PC-9 (cell line): ENCODE measurements at regions not wholly inside any gene's neighbourhood (a gene's known extent, or its start where the extent isn't known, plus 50 kb on each side); places are given as distances from the start of the nearest gene placed in this dataset.

Experiments used
- BruUV-seq: library from RNA; stranded (reverse); fragments of 400-500 nt; replicated peaks from 2 replicates; lab custom pipeline; 2021; lab: Mats Ljungman, UMichigan
- CTCF ChIA-PET: fragments of 300-600 bp; sonication (Branson Sonifier 250); formaldehyde crosslinking; loops from one replicate; lab custom pipeline; 2022; ENCODE audit warnings: antibody characterized with exemption; lab: Charles Lee
- POLR2A ChIA-PET: fragments of 300-600 bp; sonication (Branson Sonifier 250); formaldehyde crosslinking; loops from one replicate; lab custom pipeline; 2022; ENCODE audit warnings: antibody characterized with exemption; ENCODE audit not compliant: unreplicated experiment; lab: Charles Lee
- DNase-seq, 2 experiments: peaks; one replicate each; pipeline versions ENCODE4 v3.0.0 to v3.0.0-alpha.2; 2015 to 2022; ENCODE audit warnings: mixed read lengths in 1 of 2
- H2AFZ ChIP-seq: fragments of 200-600 bp; sonication (generic); 2 replicates; pipeline ENCODE4 v1.8.1; 2017; ENCODE audit warnings: antibody characterized with exemption
- H3F3A ChIP-seq: fragments of 200-600 bp; sonication (generic); 2 replicates; pipeline ENCODE4 v1.8.1; 2017; ENCODE audit warnings: antibody characterized with exemption, mild to moderate bottlenecking, low read depth; ENCODE audit not compliant: insufficient read depth
- H3K27ac ChIP-seq: fragments of 200-600 bp; sonication (generic); 2 replicates; pipeline ENCODE4 v1.6.1; 2016; ENCODE audit warnings: mixed run types
- H3K27me3 ChIP-seq: fragments of 200-600 bp; sonication (generic); 2 replicates; pipeline ENCODE4 v1.6.1; 2016; ENCODE audit warnings: low read depth, mixed run types; ENCODE audit not compliant: insufficient read depth
- H3K36me3 ChIP-seq: fragments of 200-600 bp; sonication (generic); 2 replicates; pipeline ENCODE4 v1.6.1; 2016; ENCODE audit warnings: low read depth, mixed run types
- H3K4me1 ChIP-seq: fragments of 200-600 bp; sonication (generic); replicated peaks from 2 replicates; pipeline ENCODE4 v1.6.1; 2016; ENCODE audit warnings: mixed run types; ENCODE audit not compliant: insufficient read depth
- H3K4me2 ChIP-seq: fragments of 200-600 bp; sonication (generic); 2 replicates; pipeline ENCODE4 v1.6.1; 2017; ENCODE audit warnings: mixed run types
- H3K4me3 ChIP-seq: fragments of 200-600 bp; sonication (generic); 2 replicates; pipeline ENCODE4 v1.6.1; 2016; ENCODE audit warnings: mixed run types
- H3K79me2 ChIP-seq: fragments of 200-600 bp; sonication (generic); 2 replicates; pipeline ENCODE4 v1.6.1; 2017; ENCODE audit warnings: low read depth, mixed run types
- H3K9me2 ChIP-seq: fragments of 200-600 bp; sonication (generic); 2 replicates; pipeline ENCODE4 v1.8.1; 2017; ENCODE audit warnings: mild to moderate bottlenecking; ENCODE audit not compliant: insufficient read depth
- H3K9me3 ChIP-seq: fragments of 200-600 bp; sonication (generic); 2 replicates; pipeline ENCODE4 v1.8.1; 2016; ENCODE audit warnings: low read depth; ENCODE audit not compliant: insufficient read depth
- H4K20me1 ChIP-seq: fragments of 200-600 bp; sonication (generic); 2 replicates; pipeline ENCODE4 v1.8.1; 2017; ENCODE audit not compliant: insufficient read depth
- EZH2 ChIP-seq: fragments of 200-600 bp; sonication (generic); IDR thresholded peaks from 2 replicates; pipeline ENCODE4 v1.8.0; 2017; ENCODE audit warnings: antibody characterized with exemption, low read depth
- intact Hi-C: fragments of 100-400 bp; cut with micrococcal nuclease; formaldehyde crosslinking; loops from one replicate; pipeline ENCODE4 v1.10.0; 2022; ENCODE audit not compliant: unreplicated experiment
- TF ChIP-seq, protein P1 (sequence below): fragments of 200-600 bp; sonication (generic); conservative IDR thresholded peaks from 2 replicates; pipeline ENCODE4 v1.6.1; 2017; ENCODE audit warnings: mixed run types, antibody characterized with exemption, mild to moderate bottlenecking, moderate library complexity

DNA sequence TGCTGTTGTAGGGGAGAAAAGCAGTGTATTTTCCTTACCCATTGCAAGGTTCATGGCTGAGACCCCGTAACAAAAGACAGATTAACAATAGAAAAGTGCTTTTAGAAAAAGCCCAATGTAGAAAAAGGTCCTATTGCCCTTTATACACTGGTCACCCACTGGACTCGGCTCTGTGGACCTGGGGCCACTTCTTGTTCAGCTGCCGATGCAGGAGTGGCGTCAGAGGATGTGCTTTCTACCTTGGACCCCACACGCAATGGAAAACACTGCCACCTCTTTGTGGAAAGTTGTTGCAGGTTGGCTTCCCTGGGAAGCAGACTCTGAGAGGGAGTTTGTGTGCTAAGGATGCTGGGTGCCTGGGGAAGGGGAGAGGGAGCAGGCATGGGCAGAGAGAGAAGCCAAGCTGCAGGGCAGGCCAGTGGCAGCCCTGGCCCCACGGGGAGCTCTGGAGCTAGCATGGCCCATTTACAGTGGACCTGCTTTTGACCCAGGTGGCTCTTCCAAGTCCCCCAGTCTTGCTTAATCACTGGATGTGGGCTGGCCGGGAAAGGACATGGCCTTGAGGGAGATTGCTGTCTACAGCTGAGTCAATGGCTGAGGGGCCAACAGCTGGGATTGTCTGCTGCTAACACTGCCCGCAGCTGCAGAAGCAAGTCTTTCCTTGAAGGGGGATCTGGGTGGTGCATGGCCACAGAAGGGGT, 142.9 kb downstream of the CDC5L start:
- Histone ChIP-seq H3K4me1 (no peaks in the 10 kb centered on the region), H3K27me3 (peaks cover 14% of the 10 kb centered on the region; the same call in 1 of the 2 replicates), H3K4me2 (no peak overlapping the region), H2AFZ (no peak overlapping the region), H3F3A (no peaks in the 10 kb centered on the region), H3K4me3 (no peak overlapping the region), H4K20me1 (no peaks in the 10 kb centered on the region), H3K79me2 (no peaks in the 10 kb centered on the region), H3K9me3 (no peaks in the 10 kb centered on the region), H3K36me3 (no peaks in the 10 kb centered on the region), H3K27ac (no peak overlapping the region), H3K9me2 (no peaks in the 10 kb centered on the region)
- DNase-seq, result no peak
- no peak for TF ChIP-seq EZH2
- TF ChIP-seq, protein P1, sequence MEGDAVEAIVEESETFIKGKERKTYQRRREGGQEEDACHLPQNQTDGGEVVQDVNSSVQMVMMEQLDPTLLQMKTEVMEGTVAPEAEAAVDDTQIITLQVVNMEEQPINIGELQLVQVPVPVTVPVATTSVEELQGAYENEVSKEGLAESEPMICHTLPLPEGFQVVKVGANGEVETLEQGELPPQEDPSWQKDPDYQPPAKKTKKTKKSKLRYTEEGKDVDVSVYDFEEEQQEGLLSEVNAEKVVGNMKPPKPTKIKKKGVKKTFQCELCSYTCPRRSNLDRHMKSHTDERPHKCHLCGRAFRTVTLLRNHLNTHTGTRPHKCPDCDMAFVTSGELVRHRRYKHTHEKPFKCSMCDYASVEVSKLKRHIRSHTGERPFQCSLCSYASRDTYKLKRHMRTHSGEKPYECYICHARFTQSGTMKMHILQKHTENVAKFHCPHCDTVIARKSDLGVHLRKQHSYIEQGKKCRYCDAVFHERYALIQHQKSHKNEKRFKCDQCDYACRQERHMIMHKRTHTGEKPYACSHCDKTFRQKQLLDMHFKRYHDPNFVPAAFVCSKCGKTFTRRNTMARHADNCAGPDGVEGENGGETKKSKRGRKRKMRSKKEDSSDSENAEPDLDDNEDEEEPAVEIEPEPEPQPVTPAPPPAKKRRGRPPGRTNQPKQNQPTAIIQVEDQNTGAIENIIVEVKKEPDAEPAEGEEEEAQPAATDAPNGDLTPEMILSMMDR, result no peak
- CTCF ChIA-PET, result no interaction called here
- BruUV-seq, result no TSS peak
- POLR2A ChIA-PET, result interaction anchor here (0.6 kb wide), 1 partner anchor 1677 kb away, joined by 3 read pairs; no protein-coding TSS in a partner anchor
- intact Hi-C loops, result no loop called here

DNA sequence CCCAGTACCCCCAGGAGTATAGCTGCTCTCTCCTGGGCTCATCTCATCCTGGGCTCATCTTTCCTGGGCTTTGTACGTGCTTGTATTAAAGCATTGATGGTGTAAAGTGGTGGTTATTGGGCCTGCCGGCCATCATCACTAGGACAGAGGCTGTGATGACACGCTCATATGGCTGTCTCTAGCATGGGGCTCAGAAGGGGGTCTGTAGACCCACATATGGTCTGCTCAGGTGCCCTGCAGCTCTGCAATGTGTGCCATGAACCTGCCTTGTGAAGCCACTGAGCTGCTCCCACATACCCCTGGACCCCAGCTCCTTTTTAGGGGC, 143.4 kb downstream of the CDC5L start:
- Histone ChIP-seq H3K9me2 (no peaks in the 10 kb centered on the region), H3K27me3 (peaks cover 14% of the 10 kb centered on the region; the same call in 1 of the 2 replicates), H3K27ac (no peak overlapping the region), H3K9me3 (no peaks in the 10 kb centered on the region), H3K4me3 (no peak overlapping the region), H2AFZ (no peak overlapping the region), H3K79me2 (no peaks in the 10 kb centered on the region), H4K20me1 (no peaks in the 10 kb centered on the region), H3F3A (no peaks in the 10 kb centered on the region), H3K4me2 (no peak overlapping the region), H3K4me1 (no peaks in the 10 kb centered on the region), H3K36me3 (no peaks in the 10 kb centered on the region)
- intact Hi-C loops, result no loop called here
- ChIA-PET POLR2A (no interaction called here), CTCF (no interaction called here)
- no TSS peak for BruUV-seq
- TF ChIP-seq EZH2, result no peak
- TF ChIP-seq, protein P1, result no peak
- DNase-seq, result no peak

DNA sequence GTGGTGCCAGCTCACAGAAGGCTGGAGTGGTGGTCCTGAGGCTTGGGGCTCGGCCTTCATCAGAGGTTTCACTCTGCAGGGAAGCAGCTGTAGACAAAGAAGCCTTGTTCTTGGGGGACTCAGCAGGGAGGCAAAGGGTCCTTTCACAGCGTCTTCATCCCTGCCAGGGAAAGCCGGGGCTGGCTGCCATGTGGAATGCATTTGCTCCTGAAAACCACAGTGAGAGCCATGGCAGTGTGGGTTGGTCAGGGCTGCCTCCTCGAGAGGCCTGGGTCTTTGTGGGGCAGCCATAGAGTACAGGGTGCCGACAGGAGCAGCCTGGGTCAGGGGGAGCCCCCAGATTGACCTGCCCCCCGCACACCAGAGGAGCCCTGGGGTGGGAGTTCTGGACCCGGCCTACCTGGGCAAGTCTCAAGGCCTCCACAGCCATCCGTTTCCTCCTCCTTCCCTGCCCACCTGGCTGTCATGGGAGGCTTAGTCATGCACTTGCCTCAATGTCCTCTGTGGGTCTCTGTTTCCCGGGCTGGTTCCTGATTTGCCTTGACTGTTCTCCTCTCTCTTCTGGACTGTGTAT, 144.0 kb downstream of the CDC5L start:
- Histone ChIP-seq H3K4me2 (no peak overlapping the region), H3F3A (no peaks in the 10 kb centered on the region), H3K36me3 (no peaks in the 10 kb centered on the region), H3K27me3 (peaks cover 14% of the 10 kb centered on the region; the same call in 1 of the 2 replicates), H4K20me1 (no peaks in the 10 kb centered on the region), H3K4me1 (no peaks in the 10 kb centered on the region), H3K27ac (no peak overlapping the region), H3K4me3 (no peak overlapping the region), H3K9me3 (no peaks in the 10 kb centered on the region), H2AFZ (no peak overlapping the region), H3K9me2 (no peaks in the 10 kb centered on the region), H3K79me2 (no peaks in the 10 kb centered on the region)
- ChIA-PET POLR2A (no interaction called here), CTCF (no interaction called here)
- no peak for DNase-seq
- BruUV-seq, result no TSS peak
- no peak for TF ChIP-seq EZH2
- TF ChIP-seq, protein P1, result no peak
- intact Hi-C loops, result no loop called here
